ENCODE measurements at regions not wholly inside any gene's neighbourhood (a gene's known extent, or its start where the extent isn't known, plus 50 kb on each side); places are given as distances from the start of the nearest gene placed in this dataset.
"Not testable (repeated sequence)": the region's sequence is repeated elsewhere in the genome, so short reads cannot be mapped to it uniquely, and the experiment has no call there.

- DNase-seq: peak in 3 of 56 donors; percentile 2 to 8 (median 6)
Observed at GRCh38 chr12:112615196-112615595, 176.4 kb upstream of the RPH3A start.

GRCh38 chr12:112616469-112617152, 174.9 kb upstream of the RPH3A start:
- peak in 1 of 56 donors; percentile 1 for DNase-seq

GRCh38 chr12:112617153-112617505, 174.4 kb upstream of the RPH3A start:
- DNase-seq: no peak

GRCh38 chr12:112627851-112628250, 163.7 kb upstream of the RPH3A start:
- DNase-seq: no peak

GRCh38 chr12:112631974-112632373, 159.6 kb upstream of the RPH3A start:
- DNase-seq: not testable (repeated sequence)

- DNase-seq: no peak
Observed at GRCh38 chr12:112635036-112635435, 156.5 kb upstream of the RPH3A start.

- DNase-seq: no peak
Observed at GRCh38 chr12:112638420-112638819, 153.1 kb upstream of the RPH3A start.

- peak in 28 of 56 donors; percentile 0 to 83 (median 30) for DNase-seq
Observed at GRCh38 chr12:112645586-112645985, 146.0 kb upstream of the RPH3A start.

- DNase-seq: no peak
Observed at GRCh38 chr12:112656141-112656540, 135.4 kb upstream of the RPH3A start.

GRCh38 chr12:112664569-112664968, 127.0 kb upstream of the RPH3A start:
- DNase-seq: no peak

GRCh38 chr12:112665958-112666357, 125.6 kb upstream of the RPH3A start:
- DNase-seq: no peak

- DNase-seq: no peak
Observed at GRCh38 chr12:112671564-112671963, 120.0 kb upstream of the RPH3A start.

GRCh38 chr12:112674539-112674938, 117.0 kb upstream of the RPH3A start:
- DNase-seq: no peak

- DNase-seq: peak in 9 of 56 donors; percentile 1 to 30 (median 4)
Observed at GRCh38 chr12:112676507-112676906, 115.0 kb upstream of the RPH3A start.

GRCh38 chr12:112677050-112677765, 114.3 kb upstream of the RPH3A start:
- no peak for DNase-seq

- DNase-seq: no peak
Observed at GRCh38 chr12:112680993-112681392, 110.6 kb upstream of the RPH3A start.

- DNase-seq: no peak
Observed at GRCh38 chr12:112682586-112682985, 109.0 kb upstream of the RPH3A start.

- DNase-seq: no peak
Observed at GRCh38 chr12:112684742-112685141, 106.8 kb upstream of the RPH3A start.

GRCh38 chr12:112685321-112685720, 106.2 kb upstream of the RPH3A start:
- DNase-seq: no peak

GRCh38 chr12:112686373-112686772, 105.2 kb upstream of the RPH3A start:
- no peak for DNase-seq

GRCh38 chr12:112694065-112694464, 97.5 kb upstream of the RPH3A start:
- no peak for DNase-seq

- DNase-seq: not testable (repeated sequence)
Observed at GRCh38 chr12:112697441-112697840, 94.1 kb upstream of the RPH3A start.

GRCh38 chr12:112705037-112705632, 86.4 kb upstream of the RPH3A start:
- no peak for DNase-seq

All from nucleus accumbens (tissue), 56 donors.